ENCODE measurements at regions not wholly inside any gene's neighbourhood (a gene's known extent, or its start where the extent isn't known, plus 50 kb on each side); places are given as distances from the start of the nearest gene placed in this dataset.

DNA sequence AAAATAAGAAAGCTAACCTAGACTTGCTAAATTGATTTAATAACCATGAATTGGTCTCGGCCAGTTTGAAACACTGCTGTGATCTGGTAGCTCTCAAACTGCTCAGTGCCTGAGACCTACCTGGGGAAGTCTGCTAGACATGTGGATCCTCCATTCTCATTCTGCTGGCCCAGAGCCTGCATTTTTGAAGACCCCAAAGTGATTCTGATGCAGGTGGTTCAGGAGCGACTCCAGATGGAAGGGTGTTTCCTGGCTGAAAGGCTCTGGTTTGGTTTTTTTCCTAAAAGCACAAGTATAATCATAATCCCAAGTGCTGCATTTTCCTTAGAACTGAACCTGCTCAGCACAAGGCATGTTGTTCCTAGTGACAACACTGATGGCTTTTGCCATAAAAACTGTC is 159.5 kb downstream of the ZNF664 start:
- TF ChIP-seq, protein P1, sequence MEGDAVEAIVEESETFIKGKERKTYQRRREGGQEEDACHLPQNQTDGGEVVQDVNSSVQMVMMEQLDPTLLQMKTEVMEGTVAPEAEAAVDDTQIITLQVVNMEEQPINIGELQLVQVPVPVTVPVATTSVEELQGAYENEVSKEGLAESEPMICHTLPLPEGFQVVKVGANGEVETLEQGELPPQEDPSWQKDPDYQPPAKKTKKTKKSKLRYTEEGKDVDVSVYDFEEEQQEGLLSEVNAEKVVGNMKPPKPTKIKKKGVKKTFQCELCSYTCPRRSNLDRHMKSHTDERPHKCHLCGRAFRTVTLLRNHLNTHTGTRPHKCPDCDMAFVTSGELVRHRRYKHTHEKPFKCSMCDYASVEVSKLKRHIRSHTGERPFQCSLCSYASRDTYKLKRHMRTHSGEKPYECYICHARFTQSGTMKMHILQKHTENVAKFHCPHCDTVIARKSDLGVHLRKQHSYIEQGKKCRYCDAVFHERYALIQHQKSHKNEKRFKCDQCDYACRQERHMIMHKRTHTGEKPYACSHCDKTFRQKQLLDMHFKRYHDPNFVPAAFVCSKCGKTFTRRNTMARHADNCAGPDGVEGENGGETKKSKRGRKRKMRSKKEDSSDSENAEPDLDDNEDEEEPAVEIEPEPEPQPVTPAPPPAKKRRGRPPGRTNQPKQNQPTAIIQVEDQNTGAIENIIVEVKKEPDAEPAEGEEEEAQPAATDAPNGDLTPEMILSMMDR (IDR thresholded peaks at IDR 0.05 in 4 of 5, conservative IDR thresholded peaks at IDR 0.05 in 1 of 5), result no peak
- TF ChIP-seq POLR2A (IDR thresholded peaks at IDR 0.05), result no peak
